ENCODE measurements at regions not wholly inside any gene's neighbourhood (a gene's known extent, or its start where the extent isn't known, plus 50 kb on each side); places are given as distances from the start of the nearest gene placed in this dataset.
A peak's percentile ranks its signal among the peaks of the same experiment; 100 is the strongest.

DNA sequence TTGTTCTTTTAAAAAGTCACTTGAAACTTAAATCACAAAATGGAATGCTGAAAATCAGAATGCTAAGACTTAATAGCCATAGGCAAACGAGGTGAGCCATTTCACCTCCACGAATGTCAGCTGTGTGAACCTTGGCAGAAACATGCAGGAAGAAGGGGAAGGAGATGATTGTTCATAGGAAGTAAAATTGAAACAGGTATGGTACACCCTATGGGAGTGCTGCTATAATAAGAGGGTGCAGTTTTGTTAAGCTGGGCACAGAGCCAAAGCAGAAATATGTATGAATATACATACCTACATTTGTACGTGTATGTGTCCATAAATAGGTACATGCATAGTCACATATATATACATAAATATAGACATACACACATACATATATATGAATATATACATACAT is 51.0 kb upstream of the SPINK5 start:
- no peak for DNase-seq (ENCODE audit: low read depth in 2 of 2)

DNA sequence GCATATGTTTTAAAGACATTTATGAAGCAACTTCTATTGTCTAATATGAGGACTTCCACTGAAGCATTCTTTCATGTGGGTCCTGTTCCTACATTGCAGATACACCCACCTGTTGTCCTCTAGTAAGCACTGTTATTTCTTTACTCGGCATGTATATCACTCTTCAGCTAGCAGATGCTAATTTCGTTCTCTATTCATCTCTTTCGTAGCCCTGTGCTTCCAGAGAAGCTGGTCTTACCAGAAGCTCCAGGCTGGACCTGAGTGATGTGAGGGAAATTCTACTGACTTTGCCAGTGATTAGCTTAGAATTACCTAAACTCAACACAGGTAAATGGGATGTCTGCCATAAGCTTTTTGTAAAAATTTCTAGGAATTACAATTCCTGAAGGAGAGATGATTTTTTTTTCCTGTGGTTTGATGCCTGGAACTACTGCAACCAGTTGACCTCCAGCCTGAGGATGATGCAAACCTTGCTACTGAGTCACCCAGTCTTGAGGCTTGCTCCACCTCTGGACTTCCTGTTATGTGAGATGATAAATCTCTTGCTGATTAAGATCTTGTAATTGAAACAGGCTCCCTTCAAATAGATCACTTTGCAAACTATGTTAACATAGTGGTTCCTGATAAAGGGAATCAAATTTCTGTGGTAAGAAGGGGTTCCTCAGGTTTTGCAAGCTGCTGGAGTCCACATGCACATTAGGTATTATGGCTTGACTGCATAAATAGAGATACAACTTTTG is 52.2 kb upstream of the SPINK5 start:
- DNase-seq (ENCODE audit: low read depth in 2 of 2), result peak in 1 of 2 donors; percentile 70

DNA sequence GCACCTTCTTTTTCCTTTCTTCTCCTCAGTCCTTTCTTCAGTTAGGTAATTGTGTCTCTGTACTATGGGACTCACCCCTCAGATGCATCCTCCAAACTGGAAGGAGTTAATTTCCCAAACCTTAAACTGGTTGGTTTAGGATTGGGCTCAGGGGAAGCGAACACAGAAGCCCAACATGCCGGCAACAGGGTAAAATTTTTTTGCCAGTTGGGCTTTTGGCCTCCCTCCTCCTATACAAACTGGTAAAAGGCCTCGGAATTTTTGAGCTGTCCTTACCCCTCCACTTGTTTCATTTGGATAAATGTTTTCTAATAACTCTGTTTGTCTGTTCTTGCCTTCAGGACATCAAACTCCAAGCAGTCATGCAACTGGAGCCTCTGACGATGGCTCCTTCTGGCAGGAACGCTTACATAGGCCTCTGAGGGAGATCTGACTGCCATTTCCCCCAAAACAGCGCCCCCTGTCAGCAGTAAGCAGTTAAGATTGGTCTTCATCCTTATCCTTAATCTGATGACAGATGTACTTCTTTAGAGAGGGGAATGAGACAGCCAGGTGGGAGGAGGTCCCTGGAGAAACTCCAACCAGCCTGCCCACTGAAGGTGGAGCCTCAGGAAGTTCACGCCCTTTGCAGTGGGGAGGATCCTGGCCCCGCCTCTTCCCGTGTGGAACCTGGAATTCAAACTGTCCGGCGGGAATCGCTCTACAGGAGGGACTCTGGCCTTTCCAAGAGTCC is 57.8 kb upstream of the SPINK5 start:
- DNase-seq (ENCODE audit: low read depth in 2 of 2), result peak in 1 of 2 donors; percentile 14

DNA sequence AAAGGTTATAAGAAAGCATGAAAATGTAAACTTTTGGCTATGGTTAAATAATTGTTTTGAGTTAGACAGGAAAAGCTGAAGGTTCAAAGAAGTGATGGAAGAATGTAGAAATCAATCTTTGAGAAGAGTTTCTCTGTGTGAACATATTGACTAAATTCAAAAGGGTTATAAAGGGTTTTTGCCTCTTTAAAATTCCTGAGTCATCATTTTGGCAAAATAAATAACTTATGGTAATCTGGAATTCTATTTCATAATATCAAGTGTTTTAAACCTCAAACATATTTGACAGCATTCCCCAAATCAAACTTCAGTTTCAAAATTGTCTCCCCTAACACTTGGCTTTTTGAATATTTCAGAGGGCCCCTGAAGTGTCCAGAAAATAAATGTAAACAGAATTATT is 60.6 kb upstream of the SPINK5 start:
- no peak for DNase-seq (ENCODE audit: low read depth in 2 of 2)

DNA sequence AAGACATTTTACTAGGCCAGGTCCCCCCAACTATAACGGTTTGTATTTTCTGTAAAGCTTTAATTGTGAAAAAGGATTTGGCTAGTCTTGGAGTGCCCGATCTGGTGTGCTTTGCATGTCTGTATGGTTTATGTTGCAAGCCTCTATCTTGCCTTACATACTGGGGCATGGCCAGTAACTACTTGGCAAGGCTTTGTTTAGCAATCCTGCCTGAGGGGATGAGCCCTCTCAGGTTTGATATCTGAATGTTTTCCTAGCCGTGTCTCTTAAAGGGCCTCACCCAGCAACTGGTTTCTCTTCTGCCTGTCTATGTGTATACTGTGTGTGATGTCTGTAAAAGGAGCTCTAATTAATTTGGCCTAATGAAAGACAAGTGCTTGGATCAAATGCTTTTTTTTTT is 61.3 kb upstream of the SPINK5 start:
- no peak for DNase-seq (ENCODE audit: low read depth in 2 of 2)

DNA sequence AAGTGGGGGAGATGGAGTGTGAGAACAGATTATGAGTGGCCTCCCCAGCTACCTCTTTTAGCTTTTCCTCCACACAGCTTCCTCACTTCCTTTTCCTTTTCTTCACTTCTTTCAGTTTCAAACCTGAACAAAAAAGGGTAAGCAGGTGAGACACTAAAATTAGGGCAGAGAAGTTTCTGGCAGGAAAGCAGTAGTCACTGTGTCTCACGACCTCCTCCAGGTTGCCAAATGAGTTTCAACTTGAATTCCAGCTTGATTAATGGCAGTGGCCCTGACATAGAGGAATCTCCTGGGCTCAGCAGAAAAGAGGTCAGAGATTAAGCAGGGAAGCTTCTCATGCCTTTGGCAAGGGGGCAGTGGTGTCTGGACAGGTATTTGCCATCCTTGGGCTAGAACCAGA is 63.7 kb upstream of the SPINK5 start:
- no peak for DNase-seq (ENCODE audit: low read depth in 2 of 2)

DNA sequence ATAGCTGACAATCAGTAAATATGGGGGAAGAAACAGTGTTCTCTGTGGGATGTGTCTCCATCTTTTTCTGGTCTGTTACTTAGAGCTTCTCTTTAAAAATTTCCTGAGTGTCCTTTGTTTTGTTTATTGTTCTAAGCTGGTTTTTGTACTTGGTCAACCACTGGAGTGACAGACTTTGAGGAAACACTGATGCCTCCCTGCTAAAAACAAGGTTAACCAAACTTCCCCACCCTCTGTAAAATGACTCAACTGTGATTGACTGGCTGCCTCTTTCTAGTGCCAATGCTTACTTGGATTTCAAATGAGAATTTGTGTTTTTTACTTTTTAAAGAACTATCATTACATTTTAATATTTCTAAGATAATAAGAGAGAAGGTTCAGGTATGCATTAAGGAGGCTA is 65.1 kb upstream of the SPINK5 start:
- no peak for DNase-seq (ENCODE audit: low read depth in 2 of 2)

DNA sequence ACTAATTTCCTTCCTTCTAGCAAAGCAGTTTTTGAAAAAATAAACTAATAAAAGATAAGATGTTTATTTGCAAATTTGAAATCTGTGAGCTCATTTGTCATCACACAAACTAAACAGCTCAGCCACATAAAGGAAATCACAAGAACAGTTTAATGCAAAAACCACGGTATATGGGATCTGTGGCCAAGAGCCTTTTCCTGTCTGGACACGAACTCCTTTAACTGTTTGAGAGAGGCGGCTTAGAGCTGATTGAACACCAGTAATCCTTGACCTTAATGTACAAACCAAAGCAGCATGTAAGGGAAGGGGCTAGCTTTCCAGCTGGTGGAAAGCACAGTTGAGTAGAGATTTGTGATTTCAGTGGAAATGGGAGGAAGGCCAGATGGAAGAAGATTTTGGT is 66.3 kb upstream of the SPINK5 start:
- DNase-seq (ENCODE audit: low read depth in 2 of 2), result no peak

DNA sequence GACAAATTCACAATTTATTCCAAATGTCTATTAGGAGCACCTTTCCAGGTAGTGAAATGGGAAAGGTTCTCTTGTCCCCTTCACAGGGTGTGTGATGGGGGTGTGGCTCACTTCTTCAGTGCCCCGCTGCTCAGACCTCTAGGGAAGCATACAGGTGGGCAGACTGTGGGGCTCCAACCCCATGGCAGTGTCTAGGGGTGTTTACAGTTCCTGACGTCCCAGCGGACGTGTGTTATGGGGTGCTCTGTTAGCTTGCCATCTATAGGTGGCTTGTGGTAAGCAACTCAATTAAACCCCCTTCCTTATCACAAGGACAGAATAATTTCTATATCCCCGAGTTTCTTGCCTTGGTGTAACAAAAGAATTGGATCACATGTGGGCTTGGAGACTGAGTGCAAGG is 67.4 kb upstream of the SPINK5 start:
- no peak for DNase-seq (ENCODE audit: low read depth in 2 of 2)

DNA sequence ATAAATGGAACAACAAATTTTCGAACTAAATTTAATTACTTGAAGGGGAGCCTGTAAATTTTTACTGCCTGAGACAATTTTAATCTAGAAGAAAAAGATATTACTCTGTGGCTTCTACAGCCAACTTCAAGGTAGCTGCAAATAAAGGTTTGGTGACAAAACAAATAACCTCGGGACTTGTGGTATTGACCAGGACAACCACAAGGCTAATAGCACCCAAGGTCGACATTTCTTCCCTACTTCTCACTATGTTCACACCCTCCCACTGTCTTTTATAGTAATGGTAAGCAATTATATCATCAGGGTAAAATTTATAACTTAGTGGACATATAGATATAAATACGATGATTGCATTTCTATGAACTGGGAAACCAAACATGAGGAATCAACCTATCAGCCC is 67.9 kb upstream of the SPINK5 start:
- DNase-seq (ENCODE audit: low read depth in 2 of 2), result no peak

DNA sequence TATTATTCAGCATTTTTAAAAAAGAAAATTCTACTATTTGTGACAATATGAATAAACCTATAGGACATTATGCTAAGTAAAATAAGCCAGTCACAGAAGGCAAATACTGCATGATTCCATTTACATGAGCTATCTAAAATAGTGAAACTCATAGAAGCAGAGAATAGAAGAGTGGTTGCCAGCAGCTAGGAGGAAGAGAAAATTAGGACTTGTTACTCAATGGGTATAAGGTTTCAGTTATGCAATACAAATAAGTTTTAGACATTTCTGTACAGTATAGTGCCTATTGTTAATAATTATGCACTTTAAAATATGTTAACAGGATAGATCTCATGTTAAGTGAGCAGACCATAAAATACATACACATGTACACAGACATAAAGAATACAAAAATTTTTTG is 73.8 kb upstream of the SPINK5 start:
- DNase-seq (ENCODE audit: low read depth in 2 of 2), result no peak

DNA sequence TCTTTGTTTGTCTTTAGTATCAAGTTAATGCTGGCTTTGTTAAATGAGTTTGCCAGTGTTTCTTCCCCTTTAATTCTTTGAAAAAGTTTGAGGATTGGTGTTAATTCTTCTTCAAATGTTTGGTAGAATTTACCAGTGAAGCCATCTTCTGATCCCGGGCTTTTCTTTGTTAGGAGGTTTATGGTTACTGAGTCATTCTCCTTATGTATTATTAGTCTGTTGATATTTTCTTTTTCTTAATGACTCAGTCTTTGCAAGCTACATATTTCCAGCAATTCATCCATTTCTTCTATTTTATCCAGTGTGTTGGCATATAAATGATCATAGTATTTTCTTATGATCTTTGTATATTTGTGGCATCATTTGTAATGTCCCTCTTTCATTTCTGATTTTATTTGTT is 74.5 kb upstream of the SPINK5 start:
- DNase-seq (ENCODE audit: low read depth in 2 of 2), result no peak

DNA sequence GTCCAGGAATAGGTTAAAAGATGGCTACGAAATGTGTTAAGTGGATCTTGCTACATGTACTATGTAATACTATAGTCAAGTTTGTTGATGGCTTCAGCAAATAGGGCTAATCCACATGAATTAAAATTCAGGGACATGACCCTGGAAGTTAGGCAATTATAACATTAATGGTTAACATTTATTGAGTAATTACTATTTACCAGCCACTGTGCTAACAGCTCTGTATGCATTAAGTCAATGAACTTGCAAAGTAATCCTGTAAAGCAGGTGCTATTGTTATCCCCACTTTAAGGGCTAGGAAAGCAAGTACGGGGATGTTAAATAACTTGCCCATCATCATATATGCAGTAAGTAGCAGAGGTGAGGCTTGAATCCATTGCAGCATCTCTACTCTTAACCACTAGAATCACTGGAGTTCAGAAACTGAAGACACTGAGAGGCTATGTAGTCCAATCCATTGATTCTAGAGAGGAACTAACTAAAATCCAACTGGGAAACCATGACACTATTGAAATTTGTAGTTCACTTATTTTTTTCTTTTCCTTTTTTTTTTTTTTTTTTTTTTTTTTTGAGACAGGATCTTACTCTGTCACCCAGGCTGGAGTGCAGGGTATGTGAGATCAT is 77.5 kb upstream of the SPINK5 start:
- no peak for DNase-seq (ENCODE audit: low read depth in 2 of 2)

DNA sequence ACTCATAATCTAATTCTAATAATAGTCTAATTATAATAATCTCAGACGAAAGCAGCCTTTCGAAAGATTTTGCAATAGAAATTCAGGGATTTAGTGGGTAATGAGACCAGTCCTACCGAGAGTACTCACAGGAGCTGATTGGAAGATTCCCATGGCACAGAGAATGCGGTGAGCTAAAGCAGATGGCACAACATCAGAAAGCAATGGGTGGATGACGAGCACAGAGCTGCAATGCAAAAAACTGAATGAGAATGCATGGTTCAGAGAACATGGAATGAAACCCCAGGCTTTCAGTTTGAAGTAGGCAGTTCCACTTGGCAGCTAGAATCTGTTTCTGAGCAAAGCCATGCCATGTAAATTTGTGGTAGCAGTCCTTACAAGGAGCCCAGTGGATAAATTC is 78.2 kb upstream of the SPINK5 start:
- no peak for DNase-seq (ENCODE audit: low read depth in 2 of 2)

DNA sequence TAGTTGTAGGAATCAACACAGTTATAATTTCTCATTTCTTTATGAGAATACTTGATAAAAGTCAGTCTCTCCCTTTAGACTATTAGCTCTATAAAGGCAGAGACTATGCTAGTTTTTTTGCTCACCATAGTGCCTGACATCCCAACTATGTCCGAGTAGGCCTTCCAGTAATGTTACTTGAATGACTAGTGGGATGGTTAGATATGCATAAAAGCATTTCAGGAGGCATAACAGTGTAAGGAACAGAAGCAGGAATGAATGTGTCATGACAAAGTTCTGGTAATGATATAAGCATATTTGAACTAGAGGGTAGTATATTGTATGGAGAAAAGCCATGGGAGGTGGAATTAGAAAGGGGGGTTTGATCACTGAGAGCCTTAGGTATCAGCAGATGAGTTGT is 77.4 kb upstream of the C5orf46 start:
- no peak for DNase-seq (ENCODE audit: low read depth in 2 of 2)

DNA sequence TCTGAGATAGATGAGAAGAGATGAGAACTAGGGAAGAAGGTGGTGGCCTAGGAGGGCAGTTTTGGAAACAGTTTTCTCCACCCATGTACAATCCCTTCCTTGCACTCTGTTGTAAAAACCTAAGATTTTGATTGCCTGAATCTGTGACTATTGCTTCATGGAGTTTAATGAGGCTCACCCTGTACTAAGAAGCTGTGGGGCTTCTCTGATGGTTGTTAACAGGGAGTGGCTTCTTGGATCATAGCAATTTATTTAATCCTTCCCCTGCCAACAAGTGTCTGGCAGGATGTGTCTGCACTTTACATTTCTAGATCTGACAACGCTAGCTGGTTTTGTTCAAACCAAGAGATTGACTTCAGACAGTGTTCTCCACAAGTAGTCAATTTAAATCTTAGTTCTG is 74.7 kb upstream of the C5orf46 start:
- DNase-seq (ENCODE audit: low read depth in 2 of 2), result no peak

DNA sequence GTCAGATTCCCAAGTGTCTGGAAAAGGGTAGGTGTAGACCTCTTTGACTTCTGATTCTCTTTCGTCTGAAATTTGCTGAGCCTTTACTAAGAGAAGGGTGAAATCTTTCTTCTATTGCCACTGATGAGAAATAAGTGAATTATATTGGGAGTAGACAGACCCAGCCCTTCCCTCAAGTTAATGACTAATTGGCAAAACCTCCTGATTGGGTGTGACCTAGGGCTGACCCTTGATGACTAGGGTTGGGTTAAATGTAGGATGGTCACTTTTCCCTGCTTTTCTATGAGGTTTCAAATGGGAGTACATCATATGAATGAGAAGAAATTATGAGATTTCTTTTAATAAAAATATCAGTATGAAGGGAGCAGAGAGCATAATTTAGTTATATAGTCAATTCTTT is 73.4 kb upstream of the C5orf46 start:
- DNase-seq (ENCODE audit: low read depth in 2 of 2), result no peak

DNA sequence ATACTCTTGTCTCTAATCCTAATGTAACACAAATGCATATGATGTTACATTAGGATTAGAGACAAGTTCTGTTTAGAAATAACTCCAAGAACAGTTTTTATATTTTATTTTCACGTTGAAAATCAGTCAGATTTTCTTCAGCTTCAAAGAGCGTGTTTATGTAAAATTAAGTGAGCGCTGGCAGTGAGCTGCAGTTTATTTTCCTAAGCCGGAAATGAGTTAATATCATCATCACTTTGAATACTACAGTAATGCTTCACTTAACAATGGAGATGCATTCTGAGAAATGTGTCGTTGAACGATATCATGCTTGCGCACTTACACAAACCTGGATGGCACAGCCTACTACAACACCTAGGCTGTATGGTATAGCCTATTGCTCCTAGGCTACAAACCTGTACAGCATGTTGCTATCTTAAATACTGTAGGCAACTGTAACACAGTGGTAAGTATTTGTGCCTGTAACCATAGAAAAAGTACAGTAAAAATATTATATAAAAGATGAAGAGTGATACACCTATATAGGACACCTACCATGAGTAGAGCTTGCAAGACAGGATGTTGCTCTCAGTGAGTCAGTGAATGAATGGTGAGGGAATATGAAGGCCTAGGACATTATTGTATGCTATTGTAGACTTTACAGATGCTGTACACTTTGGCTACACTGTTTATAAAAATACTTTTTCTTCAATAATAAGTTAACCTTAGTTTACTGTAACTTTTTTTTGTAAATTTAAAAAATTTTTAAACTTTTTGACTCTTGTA is 65.9 kb upstream of the C5orf46 start:
- no peak for DNase-seq (ENCODE audit: low read depth in 2 of 2)

DNA sequence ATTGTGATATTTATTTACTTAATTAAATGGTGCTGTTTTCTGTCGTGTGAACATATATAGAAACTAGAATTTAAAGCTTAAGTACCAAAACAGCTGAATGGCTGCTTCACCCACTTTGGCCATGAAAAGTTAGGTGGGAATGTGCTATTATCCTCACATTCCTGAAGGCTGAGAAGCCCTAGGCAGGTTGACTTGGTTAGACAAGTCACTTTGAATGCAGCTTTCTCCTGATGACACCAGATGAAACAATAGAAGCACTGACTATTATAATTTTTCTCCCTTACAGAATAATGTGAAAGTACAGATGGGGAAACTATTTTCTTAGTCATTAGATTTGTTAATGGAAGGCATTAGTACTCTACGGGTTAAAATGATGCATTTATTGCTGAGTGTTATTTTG is 65.1 kb upstream of the C5orf46 start:
- DNase-seq (ENCODE audit: low read depth in 2 of 2), result no peak

DNA sequence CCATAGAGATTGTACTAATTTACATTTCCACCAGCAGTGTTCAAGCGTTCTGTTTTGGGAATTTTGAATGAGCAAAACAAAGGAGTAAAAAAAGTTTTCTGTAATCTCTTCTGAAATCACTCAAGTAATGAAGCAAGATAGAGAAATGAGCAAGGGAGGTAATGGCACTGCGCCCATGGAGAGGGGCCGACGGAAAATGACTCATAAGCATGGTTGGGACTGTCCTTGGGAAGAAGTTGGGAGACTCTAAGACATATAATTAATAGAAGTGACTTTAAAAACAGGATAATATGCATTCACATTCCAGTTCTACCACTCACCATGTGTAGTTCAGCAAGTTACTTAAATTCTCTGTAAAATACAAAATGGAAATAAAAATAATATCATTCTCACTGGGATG is 62.5 kb upstream of the C5orf46 start:
- DNase-seq (ENCODE audit: low read depth in 2 of 2), result peak in 1 of 2 donors; percentile 14

DNA sequence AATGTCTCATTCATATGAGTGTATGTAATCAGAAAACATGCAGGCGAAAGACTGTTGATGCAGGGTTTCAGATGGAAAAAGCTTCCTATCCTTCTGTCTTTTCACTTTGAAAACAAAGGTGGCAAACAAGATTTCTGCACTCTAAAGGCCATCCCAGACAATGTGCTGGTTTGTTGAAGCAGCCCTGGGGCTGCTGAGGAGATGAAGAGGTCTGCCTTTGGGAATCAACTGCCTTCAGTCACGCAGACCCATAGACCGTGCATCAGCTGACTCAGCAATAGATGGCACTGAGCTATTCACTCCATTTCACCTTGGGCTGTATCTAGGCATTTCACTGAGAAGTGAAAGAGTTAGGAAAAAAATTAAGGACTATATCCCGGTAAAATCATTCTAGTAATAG is 60.5 kb upstream of the C5orf46 start:
- DNase-seq (ENCODE audit: low read depth in 2 of 2), result no peak

DNA sequence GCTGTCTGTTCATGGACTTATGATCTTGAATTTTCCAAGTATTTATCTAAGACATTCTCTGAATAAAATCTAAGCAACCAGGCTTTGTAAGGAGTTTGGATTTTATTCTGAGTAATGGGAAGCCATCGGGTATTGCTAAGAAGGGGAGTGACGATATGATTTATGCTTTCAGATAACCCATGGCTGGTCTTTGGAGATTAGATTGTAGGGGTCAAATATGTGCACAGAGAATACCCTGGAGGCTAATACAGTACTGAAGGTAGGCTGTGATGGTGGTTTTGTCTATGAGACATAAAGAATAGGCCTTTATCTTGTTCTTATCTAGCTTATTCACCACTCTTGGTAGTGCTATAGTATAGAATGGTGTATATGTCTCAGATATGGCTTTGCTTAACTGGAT is 60.0 kb upstream of the C5orf46 start:
- DNase-seq (ENCODE audit: low read depth in 2 of 2), result no peak

Measured in lung microvascular endothelial cell (primary cell).